Adrenal gland (tissue), 9 donors: ENCODE measurements at regions not wholly inside any gene's neighbourhood (a gene's known extent, or its start where the extent isn't known, plus 50 kb on each side); places are given as distances from the start of the nearest gene placed in this dataset.

Source experiments
- DNase-seq, 7 donors: peaks; one replicate each; pipeline ENCODE4 v3.0.0-alpha.2; 2019 to 2020
- H3K27ac ChIP-seq, 5 donors: fragments of 200-600 bp; sonication (generic) in 4 of 5; 1 replicate in 3 of 5; 2 replicates in 2 of 5; pipeline versions ENCODE4 v1.5.1 to v1.8.0; 2016 to 2020; ENCODE audit warnings: mild to moderate bottlenecking in 1 of 5
- H3K27me3 ChIP-seq: fragments of 200-600 bp; 2 replicates; pipeline ENCODE4 v1.8.0; 2021
- H3K36me3 ChIP-seq, 2 donors: fragments of 200-600 bp; replicated peaks in 1 of 2; 1 replicate in 1 of 2; 2 replicates in 1 of 2; pipeline versions ENCODE4 v1.5.1 to v1.8.0; 2018 to 2022
- H3K4me1 ChIP-seq, 2 donors: fragments of 200-600 bp; replicated peaks in 1 of 2; 1 replicate in 1 of 2; 2 replicates in 1 of 2; pipeline versions ENCODE4 v1.5.1 to v1.8.0; 2018 to 2021
- H3K4me3 ChIP-seq, 4 donors: fragments of 200-600 bp; sonication (generic) in 3 of 4; one replicate each; pipeline ENCODE4 v1.5.1; 2016 to 2018
- H3K9me3 ChIP-seq, 3 donors: fragments of 200-600 bp; sonication (generic) in 1 of 3; replicated peaks in 1 of 3; 1 replicate in 2 of 3; 2 replicates in 1 of 3; pipeline versions ENCODE4 v1.5.1 to v1.8.0; 2016 to 2021
- CTCF ChIP-seq, 6 experiments: fragments of 450-650 bp in 4 of 6; fragments of 200-600 bp in 2 of 6; sonication (generic) in 1 of 6; IDR thresholded peaks; 1 replicate in 5 of 6; 2 replicates in 1 of 6; pipeline versions ENCODE4 v1.5.1 to v1.8.0; 2016 to 2021; ENCODE audit warnings: antibody characterized with exemption in 6 of 6, mild to moderate bottlenecking in 2 of 6, moderate library complexity in 1 of 6
- POLR2A ChIP-seq, 2 donors: fragments of 450-650 bp; IDR thresholded peaks; one replicate each; pipeline ENCODE4 v1.6.1; 2017; ENCODE audit warnings: antibody characterized with exemption in 2 of 2, mild to moderate bottlenecking in 2 of 2, moderate library complexity in 1 of 2
- WGBS, 4 donors: extraction: QIAGEN DNeasy Blood & Tissue Kit in 2 of 4; methylation state at CpG; one replicate each; pipeline versions ENCODE4 v1.1.5 to v1.1.7; 2013 to 2017; 5-methylcytosine and 5-hydroxymethylcytosine counted together
- intact Hi-C, 2 donors: fragments of 100-400 bp; cut with DNase I; formaldehyde crosslinking; loops; one replicate each; pipeline versions ENCODE4 v1.14.1 to v1.15.0; 2022 to 2023
- donor health status: healthy with polysubstance abuse.
- donor health status: Bipolar disorder and iron deficiency.
- donor health status: DM: yes; HTN: yes; CAD: no.
- donor health status: DM: no; HTN: no; CAD: no.
- donor health status: DM: no; HTN: no; CAD: no.

- Histone ChIP-seq H3K36me3 (no peaks in the 10 kb centered on the region), H3K4me1 (no peaks in the 10 kb centered on the region), H3K27ac (no peak overlapping the region), H3K9me3 (peaks cover 0 to 4% (median 0%) of the 10 kb centered on the region in 3 donors), H3K27me3 (no peaks in the 10 kb centered on the region), H3K4me3 (no peak overlapping the region)
- WGBS, 4 donors = 81 to 88% (median 83%) methylated on average over 3 of the region's 3 CpGs
- DNase-seq = no peak
- TF ChIP-seq POLR2A (IDR thresholded peaks at IDR 0.05) (no peak), CTCF (IDR thresholded peaks at IDR 0.05) (no peak)
- intact Hi-C loops = no loop called here
These were observed 166.6 kb downstream of the LHFPL1 start for GRCh38 chrX:112513154-112513553.

GRCh38 chrX:112512509-112512908, 167.2 kb downstream of the LHFPL1 start:
- H3K4me1 ChIP-seq = no peaks in the 10 kb centered on the region
- WGBS, 4 donors = 43 to 75% (median 51%) methylated on average over 2 to 3 of the region's 3 CpGs
- no peaks in the 10 kb centered on the region for H3K27me3 ChIP-seq
- DNase-seq = no peak
- TF ChIP-seq CTCF (IDR thresholded peaks at IDR 0.05) (no peak), POLR2A (IDR thresholded peaks at IDR 0.05) (no peak)
- H3K27ac ChIP-seq = no peak overlapping the region
- H3K36me3 ChIP-seq = no peaks in the 10 kb centered on the region
- H3K9me3 ChIP-seq = peaks cover 0 to 4% (median 0%) of the 10 kb centered on the region in 3 donors
- H3K4me3 ChIP-seq = no peak overlapping the region
- intact Hi-C loops = no loop called here

DNA sequence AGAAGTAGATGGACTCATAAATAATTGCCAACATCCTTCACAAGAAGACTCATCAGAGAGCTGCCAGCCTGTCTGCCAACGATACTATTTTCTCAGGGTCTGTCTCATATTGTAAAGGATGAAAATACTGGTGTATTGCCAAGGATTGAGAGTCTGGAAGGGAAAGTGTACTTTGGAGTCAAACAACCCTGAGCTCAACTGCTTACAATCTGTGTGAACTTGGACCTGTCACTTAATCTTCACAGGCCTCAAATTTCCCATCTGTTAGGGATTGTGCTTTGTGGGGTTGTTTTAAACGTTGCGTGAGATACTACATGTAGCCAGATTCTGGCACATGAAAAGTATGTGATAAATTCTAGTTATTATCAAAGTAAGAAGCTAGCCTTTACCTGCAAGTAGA, 169.1 kb downstream of the LHFPL1 start:
- Histone ChIP-seq H3K27ac (no peak overlapping the region), H3K27me3 (no peaks in the 10 kb centered on the region), H3K9me3 (peaks cover 0 to 1% (median 0%) of the 10 kb centered on the region in 3 donors), H3K4me3 (no peak overlapping the region), H3K36me3 (no peaks in the 10 kb centered on the region), H3K4me1 (no peaks in the 10 kb centered on the region)
- WGBS, 4 donors = 56 to 79% (median 78%) methylated on average over 3 of the region's 3 CpGs
- no peak for TF ChIP-seq POLR2A (IDR thresholded peaks at IDR 0.05)
- TF ChIP-seq CTCF (IDR thresholded peaks at IDR 0.05) = no peak
- no peak for DNase-seq
- intact Hi-C loops = no loop called here

DNA sequence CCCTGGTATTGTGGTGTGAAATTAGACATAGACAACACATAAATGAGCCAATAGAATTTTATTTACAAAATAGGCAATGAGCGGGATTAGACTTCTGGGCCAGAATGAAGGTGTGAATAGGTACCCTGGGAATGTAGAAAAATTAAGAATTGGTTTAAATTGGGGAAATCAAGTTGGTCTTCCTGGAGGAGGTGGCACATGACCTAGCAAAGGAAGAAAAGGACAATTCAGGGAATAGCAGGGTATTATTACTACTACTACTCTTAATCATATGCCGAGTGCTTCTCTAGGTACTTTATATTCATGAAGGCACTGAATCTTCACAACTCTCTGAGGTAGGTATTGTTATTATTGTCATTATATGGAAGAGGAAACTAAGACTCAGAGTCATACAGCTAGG, 202.1 kb downstream of the LHFPL1 start:
- Histone ChIP-seq H3K4me3 (no peak overlapping the region), H3K27ac (no peak overlapping the region), H3K36me3 (no peaks in the 10 kb centered on the region), H3K27me3 (peaks cover 14% of the 10 kb centered on the region), H3K9me3 (no peaks in the 10 kb centered on the region), H3K4me1 (no peaks in the 10 kb centered on the region)
- no peak for DNase-seq
- no peak for TF ChIP-seq POLR2A (IDR thresholded peaks at IDR 0.05)
- no peak for TF ChIP-seq CTCF (IDR thresholded peaks at IDR 0.05)
- intact Hi-C loops = no loop called here
- WGBS, 4 donors = 62 to 83% (median 78%) methylated on average over 2 of the region's 2 CpGs
